T-helper 1 cell (primary cell): ENCODE measurements at regions not wholly inside any gene's neighbourhood (a gene's known extent, or its start where the extent isn't known, plus 50 kb on each side); places are given as distances from the start of the nearest gene placed in this dataset.

Experiments
- DNase-seq, 5 donors: peaks; one replicate each; pipeline ENCODE4 v3.0.0-alpha.2; 2012 to 2020

- DNase-seq, result no peak
Observed at GRCh38 chr3:110139048-110139447, 801.7 kb upstream of the DPPA4 start.

DNA sequence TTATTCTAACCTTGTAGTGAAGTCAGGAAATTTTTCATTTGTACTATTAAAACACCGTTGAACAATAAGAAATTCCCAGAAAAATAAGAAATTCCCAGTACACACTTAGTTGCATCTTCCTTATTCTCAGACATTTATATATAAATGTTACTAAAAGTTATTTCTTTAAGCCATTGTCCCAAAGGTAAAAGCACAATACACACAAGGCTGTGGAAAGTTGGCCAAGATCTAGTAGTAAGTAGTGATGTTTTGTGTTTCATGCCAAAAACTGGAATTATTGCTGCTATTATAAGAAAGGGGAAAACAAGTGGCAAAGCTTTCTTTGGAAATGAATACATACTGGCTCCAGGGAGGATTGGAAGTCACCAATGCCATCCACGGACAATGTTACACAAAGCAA lies 802.5 kb upstream of the DPPA4 start:
- DNase-seq, result no peak

DNA sequence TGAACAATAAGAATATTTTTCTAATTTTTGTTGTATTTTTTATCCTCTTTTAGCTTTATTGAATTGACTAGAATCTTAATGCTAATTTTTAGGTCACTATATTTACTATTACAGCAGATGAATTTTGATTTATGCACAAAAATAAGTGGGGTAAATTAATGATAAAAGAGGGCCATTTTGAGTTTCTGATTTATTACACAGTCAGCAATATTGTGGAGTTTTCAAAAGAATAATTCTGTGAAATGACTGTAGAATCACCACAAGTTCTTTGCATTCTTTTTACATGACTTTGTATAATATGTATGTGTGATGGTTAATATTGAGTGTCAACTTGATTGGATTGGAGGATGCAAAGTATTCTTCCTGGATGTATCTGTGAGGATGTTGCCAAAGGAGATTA lies 812.4 kb upstream of the DPPA4 start:
- no peak for DNase-seq

- DNase-seq, result no peak
Observed at GRCh38 chr3:110157221-110157620, 819.9 kb upstream of the DPPA4 start.

- no peak for DNase-seq
Observed at GRCh38 chr3:110164632-110165369, 827.5 kb upstream of the DPPA4 start.

DNA sequence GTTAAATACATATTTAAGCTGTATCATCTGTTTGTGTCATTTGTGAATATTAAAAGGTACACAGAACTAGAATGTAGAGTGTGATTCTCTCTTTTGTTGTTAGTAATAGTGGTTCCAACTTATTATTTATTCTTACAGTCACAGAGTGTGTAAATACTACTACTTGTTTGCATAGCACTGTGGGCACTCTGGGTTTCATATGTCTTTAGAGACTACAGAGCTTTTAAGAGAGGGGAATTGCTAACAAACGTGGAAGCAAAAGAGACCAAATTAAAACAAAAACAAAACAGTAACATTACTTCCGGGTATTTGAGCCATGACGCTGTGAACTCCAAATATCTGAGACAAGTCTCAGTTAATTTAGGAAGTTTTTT lies 828.0 kb upstream of the DPPA4 start:
- DNase-seq, result no peak

- no peak for DNase-seq
Observed at GRCh38 chr3:110165753-110166152, 828.4 kb upstream of the DPPA4 start.

DNA sequence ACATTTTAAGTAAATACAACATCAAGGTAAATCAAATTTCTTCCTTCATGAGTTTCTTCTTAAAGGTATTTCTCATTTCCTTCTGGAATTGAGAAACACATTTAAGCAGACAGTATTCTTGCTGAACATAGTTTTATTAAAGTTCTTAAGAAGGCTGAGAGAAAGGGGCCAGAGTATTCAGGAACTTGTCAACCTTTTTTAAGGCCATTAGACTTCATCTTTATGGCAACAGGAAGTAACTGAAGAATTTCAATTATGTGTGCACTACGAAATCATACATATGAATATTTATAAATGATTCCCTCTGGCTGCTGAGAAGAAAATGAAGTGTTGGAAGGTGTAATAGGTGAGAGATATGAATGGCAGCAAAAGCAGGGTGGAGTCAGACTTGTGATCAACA lies 829.4 kb upstream of the DPPA4 start:
- no peak for DNase-seq

- DNase-seq, result no peak
Observed at GRCh38 chr3:110174908-110175307, 837.6 kb upstream of the DPPA4 start.

GRCh38 chr3:110178965-110179364 lies 841.6 kb upstream of the DPPA4 start:
- DNase-seq, result no peak

- DNase-seq, result no peak
Observed at GRCh38 chr3:110180733-110181132, 843.4 kb upstream of the DPPA4 start.

GRCh38 chr3:110181226-110181625 lies 843.9 kb upstream of the DPPA4 start:
- DNase-seq, result no peak

GRCh38 chr3:110184536-110184935 lies 847.2 kb upstream of the DPPA4 start:
- no peak for DNase-seq

- no peak for DNase-seq
Observed at GRCh38 chr3:110193074-110193473, 855.7 kb upstream of the DPPA4 start.

- DNase-seq, result no peak
Observed at GRCh38 chr3:110198717-110199587, 861.6 kb upstream of the DPPA4 start.

DNA sequence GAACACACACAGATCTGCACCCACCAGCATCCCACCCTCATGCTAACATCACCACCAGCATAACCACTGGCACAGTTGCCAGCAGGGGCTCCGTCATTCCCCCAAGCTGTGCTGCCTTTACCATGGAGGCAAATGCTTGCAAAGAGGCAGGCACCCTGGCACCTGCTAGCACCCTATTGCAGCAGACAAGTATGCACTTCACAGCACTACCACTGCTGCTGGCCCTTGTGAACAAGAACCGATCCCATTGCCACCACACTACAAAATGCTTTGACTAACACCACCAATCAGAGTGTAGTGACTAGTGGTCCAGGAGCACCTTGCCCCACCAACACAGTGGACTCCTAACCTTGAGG lies 862.2 kb upstream of the DPPA4 start:
- DNase-seq, result no peak

DNA sequence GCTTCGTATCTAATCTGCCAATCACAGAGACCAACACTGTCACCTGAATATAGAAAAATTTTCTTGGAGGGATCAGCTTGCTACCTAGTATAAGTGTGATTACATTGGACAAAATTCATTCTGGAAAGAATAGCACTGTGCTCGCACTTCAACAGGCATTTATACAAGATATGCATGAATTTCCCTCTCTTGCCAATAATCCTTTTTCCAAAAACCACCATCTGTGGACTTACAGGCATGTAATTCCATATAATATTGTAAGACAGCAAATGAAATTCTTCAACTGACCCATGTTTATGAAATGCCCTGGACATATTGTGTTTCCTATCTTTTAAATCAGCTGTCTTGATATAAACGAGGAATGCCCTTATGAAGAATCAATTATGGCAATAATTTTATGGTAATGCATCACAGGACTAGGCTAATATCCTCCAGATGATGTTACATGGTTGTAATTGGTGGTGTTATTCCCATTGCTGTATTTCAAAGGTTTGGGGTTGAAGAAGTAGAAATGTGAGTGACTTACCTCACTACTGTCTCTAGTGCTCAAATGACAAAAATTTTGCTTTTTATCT lies 861.4 kb upstream of the NECTIN3 start:
- no peak for DNase-seq

GRCh38 chr3:110226645-110227044 lies 845.0 kb upstream of the NECTIN3 start:
- DNase-seq, result no peak

DNA sequence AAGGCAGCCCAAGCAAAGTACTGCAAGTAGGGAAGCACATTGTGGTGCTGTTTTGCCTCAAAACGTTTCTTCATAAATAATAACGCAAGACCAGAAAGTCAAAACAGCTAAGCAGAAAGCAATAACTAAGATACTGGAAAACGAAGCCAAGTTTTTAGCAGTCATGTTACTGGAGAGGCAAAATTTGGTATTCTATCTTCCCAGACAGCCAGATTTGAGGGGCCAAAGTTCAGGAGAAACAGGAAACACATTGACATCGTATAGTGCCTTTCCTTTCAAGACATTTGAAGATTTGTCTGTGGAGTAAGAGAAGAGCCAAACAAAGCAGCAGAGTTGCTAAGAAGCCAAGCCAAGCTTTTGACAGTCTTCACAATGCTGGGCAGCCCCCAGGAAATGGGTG lies 843.6 kb upstream of the NECTIN3 start:
- no peak for DNase-seq

DNA sequence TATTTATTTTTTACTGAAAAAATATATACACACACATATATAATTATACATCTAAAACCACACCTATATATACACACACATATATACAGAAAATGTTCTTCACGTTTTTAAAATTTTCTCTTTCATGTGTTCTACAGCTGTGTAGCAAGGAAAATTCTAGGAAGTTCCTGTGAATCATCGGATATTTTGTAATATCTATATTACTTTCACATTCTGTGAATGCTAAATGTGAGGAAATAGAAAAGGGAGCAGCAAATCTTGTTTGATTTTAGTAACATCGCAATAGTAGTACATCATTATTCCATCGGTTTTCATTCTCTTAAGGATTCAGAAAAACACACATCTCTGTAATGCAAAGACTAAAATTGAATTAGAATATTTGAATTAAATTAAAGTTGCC lies 836.8 kb upstream of the NECTIN3 start:
- no peak for DNase-seq

DNA sequence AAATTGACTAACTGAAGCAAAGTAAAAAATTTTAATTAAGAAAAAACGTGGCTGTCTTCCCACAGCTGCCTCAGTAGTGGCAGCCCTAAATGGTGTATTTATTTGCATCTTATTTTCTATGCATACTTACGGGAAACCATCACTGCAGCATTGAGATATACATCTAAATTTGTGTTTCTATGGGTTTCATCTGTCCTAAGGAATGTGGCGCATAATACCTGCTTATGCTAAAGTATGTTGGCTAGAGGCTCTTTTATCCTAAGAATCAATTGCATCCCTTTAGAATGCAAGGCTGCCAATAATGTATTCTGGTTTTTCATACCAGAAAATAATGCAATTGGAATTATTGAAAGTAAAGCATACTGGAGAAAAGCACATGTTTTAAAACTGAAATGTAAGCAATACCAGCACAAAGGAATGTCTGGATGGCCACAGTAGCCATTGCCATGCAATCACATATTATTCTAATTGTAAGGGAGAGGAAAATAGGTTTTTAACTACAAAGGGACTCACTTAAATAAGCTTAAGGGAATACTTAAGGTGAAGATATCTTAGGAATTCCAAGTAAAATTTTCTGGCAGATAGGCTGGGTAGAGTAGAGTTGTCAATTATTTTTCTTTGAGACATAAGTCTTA lies 834.5 kb upstream of the NECTIN3 start:
- DNase-seq, result no peak

- DNase-seq, result no peak
Observed at GRCh38 chr3:110243081-110243480, 828.5 kb upstream of the NECTIN3 start.

DNA sequence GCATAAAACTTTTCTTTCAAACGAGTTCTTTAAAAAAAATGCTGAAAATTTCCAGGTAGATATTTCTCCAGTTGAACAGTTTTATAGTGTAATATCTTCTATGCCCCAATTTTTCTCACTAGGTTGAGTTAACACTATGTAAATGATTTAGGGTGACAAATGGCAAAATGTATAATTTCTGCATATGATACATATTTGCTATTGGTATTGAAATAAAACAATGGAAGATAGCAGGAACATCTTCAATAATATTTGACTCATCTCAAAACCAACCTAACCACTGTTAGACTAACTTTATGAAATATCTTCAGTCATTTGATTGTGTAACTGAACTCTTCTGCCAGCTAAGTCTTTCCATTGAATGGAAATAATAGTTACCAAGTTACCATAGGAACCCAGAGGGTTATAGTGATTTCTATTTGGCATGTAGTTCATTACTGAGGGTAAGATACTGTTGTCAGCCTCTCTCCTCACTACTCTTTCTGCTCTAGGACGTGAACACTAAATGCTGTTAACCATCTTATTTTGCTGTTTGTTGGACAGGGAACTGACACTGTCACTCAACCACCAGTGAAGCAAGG lies 824.7 kb upstream of the NECTIN3 start:
- no peak for DNase-seq
